DOHH2 (cell line): ENCODE measurements at regions not wholly inside any gene's neighbourhood (a gene's known extent, or its start where the extent isn't known, plus 50 kb on each side); places are given as distances from the start of the nearest gene placed in this dataset.

Experiments
- H3F3A ChIP-seq: fragments of 200-600 bp; sonication (generic), shearing (Covaris generic); 2 replicates; pipeline ENCODE4 v1.6.0; 2016; ENCODE audit warnings: antibody characterized with exemption, mild to moderate bottlenecking; ENCODE audit not compliant: control insufficient read depth, insufficient read depth
- H3K27ac ChIP-seq: fragments of 200-600 bp; sonication (generic); 2 replicates; pipeline ENCODE4 v1.5.1; 2014; ENCODE audit warnings: low read depth, mild to moderate bottlenecking, low read length, moderate library complexity
- H3K27me3 ChIP-seq: fragments of 200-600 bp; sonication (generic); 2 replicates; pipeline ENCODE4 v1.6.1; 2014; ENCODE audit warnings: mild to moderate bottlenecking, low read length, mixed read lengths; ENCODE audit not compliant: control insufficient read depth
- H3K36me3 ChIP-seq: fragments of 200-600 bp; sonication (generic); 2 replicates; pipeline ENCODE4 v1.6.1; 2014; ENCODE audit warnings: mild to moderate bottlenecking, low read length, moderate library complexity, mixed read lengths; ENCODE audit not compliant: control insufficient read depth
- H3K4me1 ChIP-seq: fragments of 200-600 bp; sonication (generic); 2 replicates; pipeline ENCODE4 v1.6.1; 2014; ENCODE audit warnings: mild to moderate bottlenecking, low read length, mixed read lengths; ENCODE audit not compliant: control insufficient read depth
- H3K4me2 ChIP-seq: fragments of 200-600 bp; sonication (generic); 2 replicates; pipeline ENCODE4 v1.6.0; 2014; ENCODE audit warnings: mild to moderate bottlenecking, low read length, moderate library complexity
- H3K4me3 ChIP-seq: fragments of 200-600 bp; sonication (generic); 2 replicates; pipeline ENCODE4 v1.5.1; 2014; ENCODE audit warnings: mild to moderate bottlenecking, low read length, mixed read lengths
- H3K79me2 ChIP-seq: fragments of 200-600 bp; sonication (generic); 2 replicates; pipeline ENCODE4 v1.6.1; 2014; ENCODE audit warnings: mild to moderate bottlenecking, low read length, mixed read lengths; ENCODE audit not compliant: control insufficient read depth
- H3K9me2 ChIP-seq: fragments of 200-600 bp; sonication (generic); replicated peaks from 2 replicates; pipeline ENCODE4 v1.6.1; 2014; ENCODE audit warnings: mild to moderate bottlenecking, low read length, mixed read lengths; ENCODE audit not compliant: control insufficient read depth
- H3K9me3 ChIP-seq: fragments of 200-600 bp; sonication (generic); 2 replicates; pipeline ENCODE4 v1.6.1; 2014; ENCODE audit warnings: antibody characterized with exemption, low read length, mixed read lengths; ENCODE audit not compliant: control insufficient read depth, insufficient read depth
- H4K20me1 ChIP-seq: fragments of 200-600 bp; sonication (generic); 2 replicates; pipeline ENCODE4 v1.6.0; 2014; ENCODE audit warnings: low read depth, mild to moderate bottlenecking, antibody characterized with exemption, low read length, moderate library complexity; ENCODE audit not compliant: control insufficient read depth, insufficient read depth
- EZH2phosphoT487 ChIP-seq: fragments of 200-600 bp; sonication (generic); IDR thresholded peaks from 2 replicates; pipeline ENCODE4 v1.6.1; 2017; ENCODE audit warnings: borderline replicate concordance, mild to moderate bottlenecking, antibody characterized with exemption, low read length, moderate library complexity, mixed read lengths
- TF ChIP-seq, protein P1 (sequence below): fragments of 200-600 bp; sonication (generic); IDR thresholded peaks from one replicate; pipeline ENCODE4 v1.5.1; 2014; ENCODE audit warnings: antibody characterized with exemption, mild to moderate bottlenecking, low read depth, low read length; ENCODE audit not compliant: poor library complexity, severe bottlenecking

DNA sequence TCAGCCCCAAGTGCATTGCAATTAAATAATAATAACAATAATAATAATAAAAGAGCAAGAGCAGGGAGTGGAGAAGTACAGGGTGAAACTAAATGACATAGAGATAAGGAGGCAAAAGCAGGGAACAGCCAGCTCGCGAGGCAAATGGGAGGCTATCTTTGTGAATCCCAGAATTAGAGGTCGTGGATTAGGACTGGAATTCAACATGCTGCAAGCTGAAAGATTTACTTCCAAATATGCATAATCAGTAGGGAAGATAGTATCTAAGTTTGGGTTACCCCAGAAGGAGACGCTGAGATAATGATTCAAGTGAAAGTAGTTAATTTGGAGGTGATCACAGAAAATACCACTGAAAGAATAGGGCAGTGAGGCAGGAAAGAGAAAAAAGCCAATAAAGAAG is 119.4 kb upstream of the UBE2E2 start:
- no peaks in the 10 kb centered on the region for H3F3A ChIP-seq
- no peak overlapping the region for H3K4me2 ChIP-seq
- no peak overlapping the region for H3K4me3 ChIP-seq
- no peaks in the 10 kb centered on the region for H3K9me2 ChIP-seq
- no peaks in the 10 kb centered on the region for H3K79me2 ChIP-seq
- no peaks in the 10 kb centered on the region for H3K36me3 ChIP-seq
- no peaks in the 10 kb centered on the region for H3K4me1 ChIP-seq
- TF ChIP-seq, protein P1, sequence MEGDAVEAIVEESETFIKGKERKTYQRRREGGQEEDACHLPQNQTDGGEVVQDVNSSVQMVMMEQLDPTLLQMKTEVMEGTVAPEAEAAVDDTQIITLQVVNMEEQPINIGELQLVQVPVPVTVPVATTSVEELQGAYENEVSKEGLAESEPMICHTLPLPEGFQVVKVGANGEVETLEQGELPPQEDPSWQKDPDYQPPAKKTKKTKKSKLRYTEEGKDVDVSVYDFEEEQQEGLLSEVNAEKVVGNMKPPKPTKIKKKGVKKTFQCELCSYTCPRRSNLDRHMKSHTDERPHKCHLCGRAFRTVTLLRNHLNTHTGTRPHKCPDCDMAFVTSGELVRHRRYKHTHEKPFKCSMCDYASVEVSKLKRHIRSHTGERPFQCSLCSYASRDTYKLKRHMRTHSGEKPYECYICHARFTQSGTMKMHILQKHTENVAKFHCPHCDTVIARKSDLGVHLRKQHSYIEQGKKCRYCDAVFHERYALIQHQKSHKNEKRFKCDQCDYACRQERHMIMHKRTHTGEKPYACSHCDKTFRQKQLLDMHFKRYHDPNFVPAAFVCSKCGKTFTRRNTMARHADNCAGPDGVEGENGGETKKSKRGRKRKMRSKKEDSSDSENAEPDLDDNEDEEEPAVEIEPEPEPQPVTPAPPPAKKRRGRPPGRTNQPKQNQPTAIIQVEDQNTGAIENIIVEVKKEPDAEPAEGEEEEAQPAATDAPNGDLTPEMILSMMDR, result no peak
- no peak for TF ChIP-seq EZH2phosphoT487
- H3K27ac ChIP-seq, result no peak overlapping the region
- H3K27me3 ChIP-seq, result no peaks in the 10 kb centered on the region
- H3K9me3 ChIP-seq, result no peaks in the 10 kb centered on the region
- H4K20me1 ChIP-seq, result no peaks in the 10 kb centered on the region

DNA sequence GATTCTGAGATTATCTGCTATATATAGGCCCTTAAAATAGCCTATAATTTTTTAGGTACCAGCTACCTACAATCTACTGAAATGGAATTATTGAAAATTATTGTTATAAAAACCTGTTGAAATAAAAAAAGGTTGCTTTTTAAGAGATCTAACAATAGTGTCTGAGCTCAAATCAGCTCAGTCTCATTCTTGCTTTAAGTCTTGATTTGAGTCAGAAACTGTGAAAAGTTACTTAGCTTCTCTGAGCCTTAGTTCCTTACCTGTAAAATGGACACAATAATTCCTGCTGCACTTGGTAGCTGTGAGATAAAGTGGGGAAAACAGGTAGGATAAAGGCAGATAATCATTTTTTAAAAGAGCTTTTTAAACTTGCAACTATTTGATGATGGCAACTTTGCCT is 118.8 kb upstream of the UBE2E2 start:
- Histone ChIP-seq H3K4me3 (no peak overlapping the region), H3K4me1 (no peaks in the 10 kb centered on the region), H3K9me3 (no peaks in the 10 kb centered on the region), H3F3A (no peaks in the 10 kb centered on the region), H3K27me3 (no peaks in the 10 kb centered on the region), H3K79me2 (no peaks in the 10 kb centered on the region), H3K4me2 (no peak overlapping the region), H3K36me3 (no peaks in the 10 kb centered on the region), H4K20me1 (no peaks in the 10 kb centered on the region), H3K9me2 (no peaks in the 10 kb centered on the region), H3K27ac (no peak overlapping the region)
- no peak for TF ChIP-seq EZH2phosphoT487
- TF ChIP-seq, protein P1, result no peak

DNA sequence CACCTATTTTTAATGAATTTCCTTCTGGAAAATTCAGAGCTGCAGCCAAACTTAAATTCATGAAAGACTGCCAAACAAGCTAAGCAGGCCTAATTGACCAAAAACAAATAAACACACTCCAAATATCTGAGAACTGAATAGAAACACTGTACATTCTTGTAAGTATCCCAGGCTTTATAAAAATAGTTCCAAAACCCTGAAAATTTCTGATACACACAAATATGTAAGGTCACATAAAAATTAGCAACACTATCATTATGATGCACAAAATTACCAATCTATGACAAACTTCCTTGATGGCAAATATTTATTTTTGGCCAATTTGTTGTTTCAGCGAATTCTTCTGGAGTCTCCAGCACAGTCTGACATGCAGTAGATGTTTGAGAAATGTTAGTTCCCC is 117.9 kb upstream of the UBE2E2 start:
- no peaks in the 10 kb centered on the region for H3F3A ChIP-seq
- H3K79me2 ChIP-seq, result no peaks in the 10 kb centered on the region
- H4K20me1 ChIP-seq, result no peaks in the 10 kb centered on the region
- H3K9me2 ChIP-seq, result no peaks in the 10 kb centered on the region
- TF ChIP-seq, protein P1, result no peak
- no peak for TF ChIP-seq EZH2phosphoT487
- no peak overlapping the region for H3K4me2 ChIP-seq
- no peaks in the 10 kb centered on the region for H3K27me3 ChIP-seq
- H3K4me3 ChIP-seq, result no peak overlapping the region
- H3K36me3 ChIP-seq, result no peaks in the 10 kb centered on the region
- H3K9me3 ChIP-seq, result no peaks in the 10 kb centered on the region
- no peaks in the 10 kb centered on the region for H3K4me1 ChIP-seq
- no peak overlapping the region for H3K27ac ChIP-seq

DNA sequence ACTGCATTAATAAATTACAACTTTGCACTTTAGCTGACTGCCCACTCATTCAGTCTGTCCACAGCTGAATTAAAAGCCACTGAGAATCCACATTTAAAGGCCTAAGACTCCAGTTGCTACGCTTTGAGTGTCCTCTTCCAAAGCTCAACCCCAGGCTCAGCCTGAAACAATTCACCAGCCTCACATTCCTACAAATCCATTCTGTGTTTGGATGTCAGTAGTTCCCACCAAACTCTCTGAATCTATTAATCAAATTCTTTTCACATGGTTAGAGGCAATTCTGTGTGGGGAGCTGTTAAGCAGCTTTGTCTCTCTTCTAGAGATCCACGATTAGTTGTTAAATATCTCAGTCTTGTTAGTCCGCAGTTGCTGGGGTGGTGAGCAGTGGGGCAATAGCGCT is 116.8 kb upstream of the UBE2E2 start:
- Histone ChIP-seq H3K4me3 (no peak overlapping the region), H3K9me3 (no peaks in the 10 kb centered on the region), H3K9me2 (no peaks in the 10 kb centered on the region), H3K36me3 (no peaks in the 10 kb centered on the region), H3K27me3 (no peaks in the 10 kb centered on the region), H3K4me1 (no peaks in the 10 kb centered on the region), H3K79me2 (no peaks in the 10 kb centered on the region), H3F3A (no peaks in the 10 kb centered on the region), H4K20me1 (no peaks in the 10 kb centered on the region), H3K27ac (no peak overlapping the region), H3K4me2 (no peak overlapping the region)
- no peak for TF ChIP-seq EZH2phosphoT487
- TF ChIP-seq, protein P1, result no peak
